Pons (tissue), 1 donor: ENCODE measurements at regions not wholly inside any gene's neighbourhood (a gene's known extent, or its start where the extent isn't known, plus 50 kb on each side); places are given as distances from the start of the nearest gene placed in this dataset.

Experiments used
- DNase-seq: peaks from one replicate; pipeline ENCODE4 v3.0.0-alpha.2; 2016; ENCODE audit warnings: low spot score

DNA sequence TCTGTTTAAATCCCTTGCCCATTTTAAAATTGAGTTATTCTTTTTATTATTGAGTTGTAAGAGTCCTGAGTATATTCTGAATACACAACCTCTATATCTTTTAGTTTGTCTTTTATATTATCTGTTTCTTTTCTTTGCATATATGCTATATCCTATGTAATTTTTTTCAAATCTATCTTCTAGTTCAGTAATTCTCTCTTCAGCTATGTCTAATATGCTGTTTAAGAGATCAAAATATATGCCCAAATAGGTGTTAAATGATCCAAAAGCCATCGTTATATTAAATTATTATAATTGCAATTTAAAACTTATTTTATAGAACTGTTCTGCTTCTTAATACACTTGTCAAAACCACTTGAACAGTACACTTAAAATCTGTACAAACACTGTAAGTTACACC is 107.4 kb upstream of the TSPAN5 start:
- no peak for DNase-seq

DNA sequence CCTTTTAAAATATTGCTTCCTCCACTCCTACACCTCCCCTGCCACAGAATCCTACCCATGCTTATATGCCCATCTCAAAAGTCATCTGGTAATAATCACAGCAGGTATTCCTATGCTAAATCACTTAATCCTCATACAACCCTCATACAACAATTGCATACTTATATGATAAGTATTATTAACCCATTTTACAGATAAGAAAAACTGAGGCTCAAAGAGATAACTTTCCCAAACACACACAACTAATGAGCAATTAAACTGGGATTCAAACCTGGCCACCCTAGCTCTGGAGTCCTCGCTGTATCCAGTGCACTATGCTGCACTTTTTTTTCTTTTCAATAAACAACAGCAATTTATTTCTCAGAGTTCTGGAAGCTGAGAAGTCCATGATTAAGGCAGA is 99.8 kb upstream of the TSPAN5 start:
- DNase-seq = no peak

DNA sequence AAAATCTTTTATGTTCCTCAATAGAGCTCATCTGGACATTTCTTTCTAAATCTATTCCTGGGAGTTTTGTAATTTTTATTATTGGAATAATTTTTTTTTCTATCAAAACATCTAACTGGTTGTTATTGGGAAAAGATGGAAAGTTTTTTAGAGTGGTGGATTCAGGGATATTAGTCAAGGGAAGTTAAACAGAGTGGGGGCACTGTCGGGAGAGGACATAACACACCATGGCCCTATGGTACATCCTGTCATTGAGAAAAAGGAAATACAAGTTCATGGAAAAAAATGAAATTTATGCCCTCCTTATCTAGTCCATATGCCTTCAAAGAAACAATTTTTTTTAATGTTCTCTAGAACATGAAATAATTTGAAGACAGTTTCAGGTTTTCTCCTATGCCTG is 96.3 kb upstream of the TSPAN5 start:
- no peak for DNase-seq

DNA sequence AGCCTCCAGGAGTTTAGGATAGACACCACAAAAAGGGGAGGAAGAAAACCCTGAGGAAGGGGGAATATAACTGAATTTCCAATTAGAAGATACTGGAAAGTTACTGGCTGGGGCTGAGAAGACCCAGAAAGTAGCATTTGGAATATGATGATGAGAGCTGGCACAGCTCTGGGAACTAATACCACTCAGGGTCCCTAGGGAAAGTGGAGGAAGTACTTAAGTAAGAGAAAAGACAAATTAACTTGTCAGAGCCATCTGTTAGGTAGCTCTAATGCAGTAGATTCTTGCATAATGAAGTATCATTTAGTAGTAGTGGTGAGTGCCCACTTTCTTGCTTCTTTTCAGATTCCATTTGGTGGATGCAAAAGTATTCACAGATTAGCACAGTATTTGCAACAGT is 90.8 kb upstream of the TSPAN5 start:
- DNase-seq = no peak

DNA sequence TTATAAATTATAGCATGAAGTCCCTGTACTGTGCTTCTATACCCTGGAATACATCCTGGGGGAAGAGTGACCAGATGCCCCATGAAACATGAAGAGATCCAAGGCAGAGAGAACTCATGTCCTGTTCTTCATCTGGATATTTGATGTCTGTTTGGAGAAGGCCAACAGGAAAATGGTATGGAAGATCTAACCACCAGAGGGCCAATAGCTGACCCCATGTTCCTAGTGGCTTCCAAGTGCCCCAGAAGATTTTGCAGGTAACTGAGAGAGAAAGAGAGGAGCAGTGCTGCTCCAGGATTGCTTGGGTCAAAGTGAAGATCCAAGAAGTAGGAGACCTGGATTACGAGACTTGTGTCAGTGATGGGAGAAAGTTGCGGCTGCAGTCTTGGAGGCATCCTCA is 90.2 kb upstream of the TSPAN5 start:
- no peak for DNase-seq

DNA sequence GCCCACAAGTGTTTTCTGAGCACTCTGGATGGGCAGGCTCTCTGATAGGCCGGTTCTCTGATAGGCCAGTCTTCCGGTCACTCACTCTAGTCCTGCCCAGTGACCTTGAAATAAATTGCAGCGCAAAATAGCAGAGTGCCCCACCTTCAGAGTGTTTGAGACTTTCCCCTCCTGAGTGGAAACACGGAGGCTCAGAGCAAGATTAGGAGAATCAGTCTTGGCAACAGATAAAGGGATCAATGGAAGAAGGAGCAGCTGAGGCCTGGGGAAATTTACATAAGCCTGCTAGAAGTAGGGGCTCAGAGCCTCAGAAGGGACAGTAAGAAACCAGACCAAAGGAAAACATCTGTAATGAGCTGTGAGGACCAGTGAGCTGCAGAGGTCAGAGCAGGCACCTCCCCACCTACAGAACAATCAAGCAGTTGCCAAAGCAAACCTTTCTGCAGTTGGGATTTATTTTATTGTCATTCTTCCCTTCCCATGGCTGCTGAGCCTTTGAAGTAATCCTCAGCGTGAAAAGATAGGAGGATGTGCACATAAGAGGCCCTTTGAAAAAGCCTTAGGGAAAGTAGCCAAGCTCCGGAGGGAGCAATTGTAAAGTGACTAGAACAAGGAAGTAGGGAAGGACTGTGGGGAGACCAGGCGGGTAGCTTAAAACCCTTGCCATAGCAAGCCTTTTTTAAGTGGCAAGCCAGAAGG is 89.1 kb upstream of the TSPAN5 start:
- DNase-seq = peak; percentile 17

DNA sequence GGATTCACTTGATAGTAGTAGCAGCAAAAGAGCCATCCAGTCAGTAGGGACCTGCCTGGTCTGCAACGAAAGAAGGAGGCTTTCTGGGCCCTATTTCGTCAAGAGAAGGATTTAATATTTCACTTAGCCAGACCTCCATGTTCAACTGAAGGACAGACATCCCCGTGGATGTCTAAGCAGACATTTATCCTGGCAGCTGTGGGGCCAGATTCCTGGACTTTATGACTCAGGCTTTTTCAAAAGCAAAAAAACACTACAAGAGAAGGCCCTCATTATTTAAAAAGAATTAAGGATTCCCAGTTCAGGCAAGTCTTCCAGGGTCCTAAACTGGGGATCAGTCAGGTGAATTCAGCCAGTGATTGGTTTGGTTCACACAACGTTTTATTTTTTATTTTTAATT is 88.5 kb upstream of the TSPAN5 start:
- no peak for DNase-seq

DNA sequence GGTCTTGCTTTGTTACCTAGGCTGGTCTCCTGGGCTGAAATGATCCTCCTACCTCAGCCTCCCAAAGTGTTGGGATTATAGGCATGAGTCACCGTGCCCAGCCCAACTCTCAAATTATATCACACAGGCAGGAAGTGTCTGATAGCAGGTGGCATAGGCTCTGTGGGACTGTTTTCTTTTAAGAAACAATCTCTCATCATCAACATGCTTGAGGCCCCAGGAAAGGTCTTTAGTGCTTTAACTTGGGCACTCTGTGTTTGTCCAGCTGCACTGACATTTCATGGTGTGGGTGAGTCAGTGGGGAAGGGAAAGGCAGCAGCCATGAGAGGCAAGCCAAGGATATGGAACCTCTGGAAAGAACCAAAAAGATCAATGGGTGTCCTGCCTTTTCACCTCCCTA is 88.1 kb upstream of the TSPAN5 start:
- no peak for DNase-seq

DNA sequence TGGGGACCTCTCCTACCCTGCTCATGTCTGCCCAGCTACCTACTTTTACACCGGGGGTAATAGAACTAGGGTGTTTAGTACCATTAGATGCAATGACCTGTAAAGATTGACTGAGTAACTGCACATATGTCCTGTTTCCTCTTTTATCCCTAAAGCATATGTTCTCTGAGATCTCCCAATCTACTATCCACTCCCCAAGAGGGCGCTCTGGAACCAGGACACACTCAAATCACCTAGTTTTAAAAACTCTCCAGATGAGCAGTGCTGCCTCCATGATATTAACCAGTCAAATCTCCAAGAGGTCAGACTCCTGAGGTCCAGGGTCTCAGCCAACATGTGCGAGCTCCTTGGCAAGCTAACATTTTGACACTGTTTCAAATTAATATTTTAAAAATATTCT is 87.0 kb upstream of the TSPAN5 start:
- no peak for DNase-seq

DNA sequence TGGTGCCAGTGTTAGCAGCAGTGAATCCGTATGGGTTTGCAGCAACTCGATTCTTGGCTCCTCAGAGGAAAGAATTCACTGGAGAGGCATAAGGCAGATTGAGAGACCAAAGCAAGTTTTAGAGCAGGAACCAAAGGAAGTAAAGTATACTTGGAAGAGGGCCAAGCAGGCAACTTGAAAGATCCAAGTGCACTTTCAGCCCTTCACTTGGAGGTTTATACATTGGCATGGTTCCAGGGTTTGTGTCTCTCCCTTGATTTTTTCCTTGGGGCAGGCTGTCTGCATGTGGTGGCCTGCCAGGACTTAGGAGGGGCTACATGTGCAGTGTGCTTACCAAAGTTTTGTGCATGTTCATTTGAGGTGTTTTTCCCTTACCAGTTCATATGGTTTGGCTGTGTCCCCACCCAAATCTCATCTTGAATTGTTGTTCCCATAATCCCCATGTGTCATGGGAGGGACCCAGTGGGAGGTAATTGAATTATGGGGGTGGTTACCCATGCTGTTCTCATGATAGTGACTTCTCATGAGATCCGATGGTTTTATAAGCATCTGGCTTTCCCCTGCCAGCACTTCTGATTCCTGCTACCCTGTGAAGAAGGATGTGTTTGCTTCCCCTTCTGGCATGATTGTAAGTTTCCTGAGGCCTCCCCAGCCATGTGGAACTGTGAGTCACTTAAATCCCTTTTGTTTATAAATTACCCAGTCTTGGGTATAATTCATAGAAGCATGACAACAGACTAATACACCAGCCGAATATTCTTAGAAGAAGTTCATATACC is 86.2 kb upstream of the TSPAN5 start:
- no peak for DNase-seq

DNA sequence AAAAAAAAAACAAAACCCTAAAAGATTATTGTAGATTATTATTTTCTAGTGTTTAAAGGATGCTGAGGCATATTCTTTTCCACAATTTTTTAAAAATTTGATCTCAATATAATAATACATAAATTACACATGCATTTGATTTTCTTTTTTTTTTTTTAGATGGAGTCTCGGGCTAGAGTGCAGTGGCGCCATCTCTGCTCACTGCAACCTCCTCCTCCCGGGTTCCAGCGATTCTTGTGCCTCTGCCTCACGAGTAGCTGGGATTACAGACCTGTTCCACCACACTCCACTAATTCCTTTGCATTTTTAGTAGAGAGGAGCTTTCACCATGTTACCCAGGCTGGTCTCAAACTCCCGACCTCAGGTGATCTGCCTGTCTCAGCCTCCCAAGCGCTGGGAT is 83.5 kb upstream of the TSPAN5 start:
- DNase-seq = no peak

DNA sequence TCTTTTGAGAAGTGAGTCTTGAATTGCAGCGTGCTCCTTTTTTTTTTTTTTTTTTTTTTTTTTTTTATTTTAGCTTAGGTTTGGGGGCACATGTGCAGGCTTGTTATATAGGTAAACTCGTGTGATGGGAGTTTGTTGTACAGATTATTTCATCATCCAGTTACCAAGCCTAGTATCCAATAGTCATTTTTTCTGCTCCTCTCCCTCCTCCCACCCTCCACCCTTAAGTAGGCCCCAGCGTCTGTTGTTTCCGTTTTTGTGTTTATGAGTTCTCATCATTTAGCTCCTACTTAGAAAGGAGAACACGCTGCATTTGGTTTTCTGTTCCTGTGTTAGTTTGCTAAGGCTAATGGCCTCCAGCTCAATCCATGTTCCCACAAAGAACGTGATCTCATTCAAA is 81.3 kb upstream of the TSPAN5 start:
- no peak for DNase-seq

DNA sequence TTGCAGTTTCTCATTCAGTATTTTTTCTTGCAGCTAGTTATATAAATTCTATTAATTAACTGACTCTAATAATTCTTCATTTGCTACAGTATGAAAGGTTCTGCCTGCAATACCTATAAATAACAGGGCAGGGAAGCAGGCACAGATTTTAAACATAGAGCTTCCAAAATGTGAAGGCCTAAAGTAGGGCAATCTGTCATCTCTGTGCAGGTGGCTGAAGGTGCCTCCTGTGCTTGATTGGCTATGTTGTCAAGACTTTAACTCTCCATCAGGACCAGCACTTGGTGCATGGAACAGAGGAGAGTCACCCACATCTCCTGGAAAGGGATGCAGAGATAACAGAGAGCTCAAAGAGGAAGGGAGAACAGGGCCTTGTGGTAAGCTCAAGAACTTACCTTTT is 75.2 kb upstream of the TSPAN5 start:
- DNase-seq = no peak

DNA sequence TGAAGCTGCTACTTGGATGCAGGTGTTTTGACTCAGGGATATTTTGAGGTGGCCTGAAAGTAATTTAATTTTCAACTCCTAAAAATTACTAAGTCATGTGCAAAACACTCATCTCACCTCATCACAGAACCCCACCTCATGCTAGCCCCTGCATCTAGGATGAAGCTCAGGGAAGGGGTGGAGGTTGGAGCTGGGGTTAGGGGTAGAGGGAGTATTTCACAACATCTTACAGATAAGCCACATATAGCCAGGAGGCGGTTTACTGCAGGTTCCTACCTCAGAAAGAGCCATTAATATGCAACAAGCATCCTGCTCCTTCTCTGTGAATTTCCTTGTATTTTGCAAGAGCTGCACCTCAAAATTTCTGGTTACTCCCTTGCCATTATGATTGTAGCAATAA is 70.5 kb upstream of the TSPAN5 start:
- DNase-seq = no peak

DNA sequence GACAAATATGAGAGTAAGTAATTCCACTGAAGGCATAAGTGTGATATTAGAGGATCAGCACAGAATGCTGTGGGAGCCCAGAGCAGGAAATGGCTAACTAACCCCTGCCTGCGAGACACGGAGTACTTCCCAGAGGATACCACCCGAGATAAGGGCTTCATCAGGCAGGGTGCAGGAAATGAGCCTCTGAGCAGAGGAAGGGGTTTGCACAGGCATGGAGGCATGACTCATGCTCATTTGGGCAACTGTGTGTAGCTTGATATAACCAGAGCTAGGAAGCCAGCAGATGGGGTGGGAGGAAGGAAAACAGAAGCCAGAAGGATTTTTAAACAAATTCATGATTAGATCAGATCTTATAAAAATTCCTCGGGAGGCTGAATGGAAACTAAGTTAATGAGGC is 70.0 kb upstream of the TSPAN5 start:
- no peak for DNase-seq

DNA sequence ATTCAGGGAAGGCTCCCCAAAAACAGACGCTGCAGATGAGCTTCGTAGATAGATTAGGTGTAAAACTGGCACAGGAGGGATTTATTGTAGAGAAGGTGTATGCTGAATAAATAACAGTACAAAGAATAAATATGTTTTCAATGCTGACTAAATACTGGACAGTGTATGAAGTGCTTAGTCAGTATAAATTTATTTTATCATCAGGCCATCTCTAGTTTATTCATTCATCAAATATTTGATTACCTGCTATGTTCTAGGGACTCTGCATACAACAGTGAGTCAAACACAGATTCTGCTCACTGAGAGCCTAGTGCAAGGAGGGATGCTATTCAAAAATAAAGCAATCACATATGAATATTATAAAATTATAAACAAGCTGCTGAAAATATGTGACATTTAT is 63.6 kb upstream of the TSPAN5 start:
- no peak for DNase-seq

DNA sequence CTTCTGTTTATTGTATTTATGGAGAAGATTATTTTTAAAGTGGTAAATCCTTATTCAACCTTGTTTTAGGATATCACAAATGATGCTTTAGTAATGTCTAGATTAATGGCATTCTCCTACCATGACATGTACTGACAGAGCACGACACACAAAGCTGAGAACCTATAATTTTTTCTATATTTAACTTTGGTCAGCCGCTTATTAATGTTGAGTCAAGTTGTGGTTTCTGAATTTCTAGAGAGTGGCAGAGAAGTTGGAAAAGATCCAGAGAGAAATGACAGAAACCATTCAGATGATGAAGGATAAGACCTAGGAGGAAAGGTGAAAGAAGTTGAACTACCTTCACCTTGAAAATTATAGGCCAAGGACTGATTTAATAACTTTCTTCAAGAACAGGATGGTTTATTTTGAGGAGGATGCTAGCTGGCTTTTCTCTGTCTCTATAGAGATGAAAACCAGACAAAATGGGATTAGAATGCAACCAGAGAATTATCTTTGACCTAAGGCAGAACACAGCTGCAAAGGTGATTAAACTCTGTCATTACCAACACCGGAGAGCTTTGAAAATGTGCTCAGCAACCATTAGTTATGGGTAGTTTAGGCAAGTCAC is 62.6 kb upstream of the TSPAN5 start:
- no peak for DNase-seq

DNA sequence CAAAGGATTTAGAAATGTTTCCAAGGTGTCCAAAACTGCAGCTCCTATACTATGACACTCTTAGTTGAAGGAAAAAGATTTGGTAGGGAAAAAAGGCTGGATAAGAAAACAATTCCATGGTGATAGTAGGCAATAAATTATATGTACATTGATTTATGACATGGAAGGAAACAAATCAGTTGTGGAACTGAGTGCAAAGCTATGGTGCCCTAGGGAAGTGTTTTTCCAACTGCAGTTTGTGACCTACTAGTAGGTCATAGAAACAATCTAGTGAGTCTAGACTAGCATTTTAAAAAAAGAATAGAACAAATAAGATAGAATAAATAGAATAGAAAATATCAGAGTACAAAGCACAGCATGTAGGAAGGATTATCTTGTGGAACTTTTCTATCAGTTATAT is 58.4 kb upstream of the TSPAN5 start:
- DNase-seq = no peak

DNA sequence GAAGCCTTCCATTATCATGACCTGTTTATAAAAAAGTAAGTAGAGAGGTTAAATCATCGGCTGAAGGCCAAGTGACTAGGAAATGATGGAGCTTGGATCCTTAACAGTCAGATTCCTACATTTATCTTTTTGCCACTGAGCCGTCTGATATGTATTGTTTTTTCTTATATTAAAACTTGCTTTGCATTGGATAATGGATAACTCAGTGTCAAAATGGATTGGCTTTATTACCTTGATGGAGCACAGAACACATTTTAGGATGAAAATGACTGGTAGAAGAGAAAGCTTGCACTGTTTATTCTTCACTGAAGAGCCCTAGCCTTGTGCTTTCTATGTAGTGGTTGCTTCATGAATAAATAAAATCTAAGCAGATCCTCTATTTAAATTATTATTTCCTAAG is 54.2 kb upstream of the TSPAN5 start:
- no peak for DNase-seq

DNA sequence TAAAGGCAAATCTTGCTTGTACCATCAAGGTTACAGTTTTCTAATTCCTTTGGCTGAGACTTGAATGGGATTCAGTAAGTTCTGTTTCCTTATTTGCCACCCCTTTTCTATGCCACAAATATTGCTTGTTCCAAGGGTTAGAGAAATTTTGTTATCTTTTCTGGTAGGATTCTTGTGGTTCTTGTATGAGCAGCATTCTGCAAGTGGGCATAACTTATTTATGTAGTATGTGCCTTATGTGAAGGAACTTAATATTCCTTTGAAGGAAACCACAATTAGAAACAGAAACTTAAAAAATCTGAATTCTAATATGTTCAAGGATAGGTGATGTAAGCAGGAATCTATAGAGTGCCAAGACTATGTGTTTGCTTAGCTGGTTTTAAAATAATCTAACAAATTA is 53.1 kb upstream of the TSPAN5 start:
- DNase-seq = no peak

DNA sequence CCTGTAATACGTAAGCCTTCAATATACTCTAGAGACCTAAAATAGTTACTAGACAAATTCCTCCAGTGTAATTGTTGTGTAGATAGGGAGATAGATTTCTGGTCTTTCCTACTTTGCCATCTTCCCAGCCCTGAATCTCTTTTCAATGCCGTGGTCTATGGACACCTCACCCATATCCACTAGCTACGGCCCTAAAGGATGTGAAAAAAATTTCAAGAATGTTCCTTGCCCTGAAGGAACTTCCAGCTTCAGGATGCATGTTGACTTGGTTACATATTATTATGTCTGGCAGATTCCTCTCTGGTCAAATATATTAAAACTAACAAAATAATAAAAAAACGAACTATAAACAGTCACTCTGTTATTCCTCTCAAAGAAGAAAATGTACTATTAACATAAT is 52.4 kb upstream of the TSPAN5 start:
- no peak for DNase-seq
